ENCODE measurements at regions not wholly inside any gene's neighbourhood (a gene's known extent, or its start where the extent isn't known, plus 50 kb on each side); places are given as distances from the start of the nearest gene placed in this dataset.

DNA sequence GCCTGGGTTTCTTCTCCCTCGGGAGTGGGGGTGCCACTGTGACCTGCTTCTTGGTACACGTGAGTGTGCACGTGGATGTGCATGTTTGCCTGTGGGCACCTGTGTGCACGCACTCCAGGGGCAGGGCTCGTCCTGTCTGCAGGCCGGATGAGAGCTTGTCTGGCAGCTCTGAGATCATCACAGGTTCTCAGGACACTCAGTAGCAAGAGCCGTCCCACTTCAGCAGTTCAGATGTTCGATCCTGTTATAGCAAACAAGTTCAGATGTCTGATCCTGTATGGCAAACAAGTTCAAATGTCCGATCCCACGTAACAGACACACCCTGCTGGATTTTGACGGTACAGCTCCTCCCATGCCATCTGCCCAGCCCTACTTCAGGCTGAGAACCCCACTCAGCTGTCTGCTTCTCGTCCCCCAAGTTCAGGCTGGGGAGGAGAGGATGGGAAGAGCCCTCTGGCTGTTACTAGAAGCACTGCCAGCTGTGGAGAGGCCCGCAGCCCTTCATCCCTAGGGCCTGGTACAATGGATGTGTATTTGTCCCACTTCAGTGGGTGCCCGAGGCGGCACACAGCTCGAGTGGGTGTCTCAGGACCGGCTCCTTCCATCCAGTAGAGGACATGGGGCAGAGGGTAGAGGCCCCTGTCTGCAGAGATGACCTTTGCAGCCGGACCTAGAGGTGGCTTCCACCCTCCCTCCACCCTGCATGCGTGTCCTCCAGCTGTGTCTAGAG lies 1126.9 kb downstream of the BRD1 start:
- no peak for DNase-seq (ENCODE audit: low read depth)
- no peak for TF ChIP-seq CTCF (IDR thresholded peaks at IDR 0.05; ENCODE audit: low read depth, low read length, missing control alignments)
- in situ Hi-C loops (cut with HindIII; ENCODE audit: low sequenced_read_pairs): no loop called here
- no peak overlapping the region for H3K4me3 ChIP-seq (ENCODE audit: low read depth, low read length)

DNA sequence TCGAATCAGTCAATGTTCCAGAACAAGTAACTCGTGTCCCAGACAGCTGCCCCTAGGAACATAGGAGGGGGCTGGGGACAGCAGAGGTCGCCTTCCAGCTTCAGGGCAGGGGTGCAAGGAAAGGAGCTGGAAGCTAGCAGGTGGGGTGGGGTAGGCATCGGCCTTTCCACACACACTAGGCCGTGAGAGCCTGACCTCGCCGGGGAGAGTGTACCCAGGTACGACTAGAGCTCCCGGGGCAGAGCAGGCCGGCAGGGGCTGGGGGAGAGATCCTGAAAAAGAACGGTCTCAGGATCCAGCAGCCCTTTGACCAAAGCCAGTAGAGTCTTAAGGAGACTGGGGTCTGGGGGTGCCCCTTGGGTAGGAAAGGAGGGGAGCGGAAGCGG lies 1127.5 kb downstream of the BRD1 start:
- in situ Hi-C loops (cut with HindIII; ENCODE audit: low sequenced_read_pairs): no loop called here
- no peak for TF ChIP-seq CTCF (IDR thresholded peaks at IDR 0.05; ENCODE audit: low read depth, low read length, missing control alignments)
- no peak overlapping the region for H3K4me3 ChIP-seq (ENCODE audit: low read depth, low read length)
- DNase-seq (ENCODE audit: low read depth): no peak

- H3K4me3 ChIP-seq (ENCODE audit: low read depth, low read length): no peak overlapping the region
- in situ Hi-C loops (cut with HindIII; ENCODE audit: low sequenced_read_pairs): no loop called here
- DNase-seq (ENCODE audit: low read depth): no peak
- TF ChIP-seq CTCF (IDR thresholded peaks at IDR 0.05; ENCODE audit: low read depth, low read length, missing control alignments): no peak
Measured at GRCh38 chr22:48699511-48699910, 1128.2 kb downstream of the BRD1 start.

- in situ Hi-C loops (cut with HindIII; ENCODE audit: low sequenced_read_pairs): no loop called here
- no peak overlapping the region for H3K4me3 ChIP-seq (ENCODE audit: low read depth, low read length)
- TF ChIP-seq CTCF (IDR thresholded peaks at IDR 0.05; ENCODE audit: low read depth, low read length, missing control alignments): no peak
- no peak for DNase-seq (ENCODE audit: low read depth)
Measured at GRCh38 chr22:48698618-48699017, 1129.1 kb downstream of the BRD1 start.

GRCh38 chr22:48697694-48698276 lies 1129.9 kb downstream of the BRD1 start:
- TF ChIP-seq CTCF (IDR thresholded peaks at IDR 0.05; ENCODE audit: low read depth, low read length, missing control alignments): no peak
- H3K4me3 ChIP-seq (ENCODE audit: low read depth, low read length): no peak overlapping the region
- in situ Hi-C loops (cut with HindIII; ENCODE audit: low sequenced_read_pairs): no loop called here
- no peak for DNase-seq (ENCODE audit: low read depth)

DNA sequence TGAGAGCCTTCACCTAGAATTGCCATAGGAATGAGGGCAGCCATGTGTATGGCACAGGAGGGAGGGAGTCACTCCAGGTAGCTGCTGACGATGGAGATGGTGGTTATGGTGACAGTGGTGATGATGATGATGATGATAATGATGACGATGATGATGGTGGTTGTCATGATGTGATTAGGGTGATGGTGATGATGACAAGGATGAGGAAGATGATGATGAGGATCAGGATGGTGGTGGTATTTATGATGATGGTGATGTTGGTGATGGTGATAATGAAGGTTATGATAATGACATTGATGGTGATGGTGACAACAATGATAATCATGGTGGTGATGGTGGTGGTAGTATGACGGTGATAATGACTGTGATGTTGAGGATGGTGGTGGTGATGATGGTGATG lies 1130.5 kb downstream of the BRD1 start:
- no peak for TF ChIP-seq CTCF (IDR thresholded peaks at IDR 0.05; ENCODE audit: low read depth, low read length, missing control alignments)
- no peak overlapping the region for H3K4me3 ChIP-seq (ENCODE audit: low read depth, low read length)
- in situ Hi-C loops (cut with HindIII; ENCODE audit: low sequenced_read_pairs): no loop called here
- no peak for DNase-seq (ENCODE audit: low read depth)
